ENCODE measurements at regions not wholly inside any gene's neighbourhood (a gene's known extent, or its start where the extent isn't known, plus 50 kb on each side); places are given as distances from the start of the nearest gene placed in this dataset.
"Not testable (repeated sequence)": the region's sequence is repeated elsewhere in the genome, so short reads cannot be mapped to it uniquely, and the experiment has no call there.

DNA sequence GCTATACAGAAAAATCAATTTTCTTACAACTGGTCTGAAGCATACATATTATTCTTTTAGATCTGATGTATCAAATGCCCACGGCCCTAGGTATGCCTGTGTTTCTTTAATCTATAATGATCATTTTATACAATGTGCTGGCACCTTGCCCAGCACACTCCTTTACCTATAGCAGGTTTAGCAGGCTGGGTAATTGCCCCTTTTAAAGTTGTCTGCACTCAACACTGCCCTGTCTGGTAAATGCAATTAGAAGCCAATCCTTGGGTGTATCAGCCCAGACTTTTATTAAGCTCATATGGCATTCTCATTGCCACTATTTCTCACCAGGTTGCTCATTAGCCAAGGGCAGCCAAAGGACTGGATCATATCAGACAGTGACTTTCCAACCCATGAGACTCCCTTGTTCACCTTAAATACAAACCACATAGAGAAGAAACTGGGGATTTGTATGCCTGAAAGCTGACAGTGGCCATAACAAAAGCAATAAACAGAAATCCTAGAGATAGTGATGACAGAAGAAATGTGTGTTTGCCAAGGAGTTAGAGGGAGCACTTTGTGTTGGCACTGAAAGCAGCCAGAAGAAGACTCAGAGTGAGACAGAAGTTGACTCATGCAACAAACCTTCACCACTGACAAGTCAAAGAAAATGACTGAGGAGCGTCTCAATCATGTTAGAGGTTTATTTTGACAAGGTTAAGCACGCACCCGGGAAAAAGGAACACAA lies 334.2 kb downstream of the SPATA31A7 start:
- in situ Hi-C loops (cut with MboI), result not testable (repeated sequence)

DNA sequence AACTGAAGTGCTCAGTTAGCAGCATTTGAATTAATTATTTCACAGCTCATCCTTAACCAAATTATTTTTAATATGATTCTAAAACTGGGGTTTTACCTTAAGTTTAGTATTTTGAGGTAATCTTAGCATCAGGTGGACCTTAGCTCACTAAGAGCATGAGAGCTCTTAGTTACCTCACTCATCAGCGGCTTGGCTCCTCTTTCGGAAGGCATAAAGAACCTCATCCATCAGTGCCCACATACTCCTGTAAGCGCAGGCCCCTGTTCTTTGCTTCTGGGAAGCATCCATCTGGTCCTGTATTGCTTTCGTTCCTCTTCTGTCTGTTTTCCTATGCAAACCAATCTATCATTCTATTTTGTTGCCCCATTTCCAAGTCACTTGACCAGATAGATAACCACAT lies 335.8 kb downstream of the SPATA31A7 start:
- intact Hi-C loops (cut with micrococcal nuclease; ENCODE audit: unreplicated experiment); BruUV-seq (replicated peaks); H3K79me2 ChIP-seq (ENCODE audit: control insufficient read depth, insufficient read depth, low read length); SMC1A ChIA-PET (ENCODE audit: uncharacterized antibody, unreplicated experiment); H3K9me3 ChIP-seq (replicated peaks; ENCODE audit: control insufficient read depth, insufficient read depth, low read length); DNase-seq (ENCODE audit: low read depth, low spot score); H3K27me3 ChIP-seq (replicated peaks in 1 of 2; ENCODE audit: control insufficient read depth in 2 of 2, insufficient read depth in 2 of 2, low read length in 1 of 2); H3K4me1 ChIP-seq (ENCODE audit: control insufficient read depth, insufficient read depth, low read length); in situ Hi-C loops (cut with MboI); RAD21 ChIA-PET (ENCODE audit: unreplicated experiment); H2AFZ ChIP-seq (ENCODE audit: control insufficient read depth, low read depth, low read length); H3K36me3 ChIP-seq (ENCODE audit: control insufficient read depth in 2 of 2, insufficient read depth in 2 of 2, low read length in 1 of 2); ATAC-seq; CTCF ChIA-PET; H3K9ac ChIP-seq (ENCODE audit: control insufficient read depth, insufficient read depth, low read length); H3K4me2 ChIP-seq (ENCODE audit: control insufficient read depth, insufficient read depth); H3K4me3 ChIP-seq; FAIRE-seq; POLR2A ChIA-PET; H4K20me1 ChIP-seq (ENCODE audit: control insufficient read depth, insufficient read depth); H3K27ac ChIP-seq (ENCODE audit: control insufficient read depth, insufficient read depth): not testable (repeated sequence)
- WGBS (ENCODE audit: insufficient coverage, insufficient replicate concordance, low lambda C conversion rate, missing lambda C conversion rate), result 53% methylated on average over 4 of the region's 4 CpGs

More for the DNA sequence above, 334.2 kb downstream of the SPATA31A7 start:
- SMC1A ChIA-PET (ENCODE audit: uncharacterized antibody, unreplicated experiment); ATAC-seq; FAIRE-seq; H3K27me3 ChIP-seq (replicated peaks in 1 of 2; ENCODE audit: control insufficient read depth in 2 of 2, insufficient read depth in 2 of 2, low read length in 1 of 2); H2AFZ ChIP-seq (ENCODE audit: control insufficient read depth, low read depth, low read length); DNase-seq (ENCODE audit: low read depth, low spot score); H4K20me1 ChIP-seq (ENCODE audit: control insufficient read depth, insufficient read depth); H3K9ac ChIP-seq (ENCODE audit: control insufficient read depth, insufficient read depth, low read length); BruUV-seq (replicated peaks); H3K9me3 ChIP-seq (replicated peaks; ENCODE audit: control insufficient read depth, insufficient read depth, low read length); intact Hi-C loops (cut with micrococcal nuclease; ENCODE audit: unreplicated experiment); H3K4me3 ChIP-seq; CTCF ChIA-PET; POLR2A ChIA-PET; H3K79me2 ChIP-seq (ENCODE audit: control insufficient read depth, insufficient read depth, low read length); H3K36me3 ChIP-seq (ENCODE audit: control insufficient read depth in 2 of 2, insufficient read depth in 2 of 2, low read length in 1 of 2); RAD21 ChIA-PET (ENCODE audit: unreplicated experiment); H3K4me1 ChIP-seq (ENCODE audit: control insufficient read depth, insufficient read depth, low read length); H3K4me2 ChIP-seq (ENCODE audit: control insufficient read depth, insufficient read depth); H3K27ac ChIP-seq (ENCODE audit: control insufficient read depth, insufficient read depth): not testable (repeated sequence)
- WGBS (ENCODE audit: insufficient coverage, insufficient replicate concordance, low lambda C conversion rate, missing lambda C conversion rate), result 25% methylated on average over 4 of the region's 4 CpGs

DNA sequence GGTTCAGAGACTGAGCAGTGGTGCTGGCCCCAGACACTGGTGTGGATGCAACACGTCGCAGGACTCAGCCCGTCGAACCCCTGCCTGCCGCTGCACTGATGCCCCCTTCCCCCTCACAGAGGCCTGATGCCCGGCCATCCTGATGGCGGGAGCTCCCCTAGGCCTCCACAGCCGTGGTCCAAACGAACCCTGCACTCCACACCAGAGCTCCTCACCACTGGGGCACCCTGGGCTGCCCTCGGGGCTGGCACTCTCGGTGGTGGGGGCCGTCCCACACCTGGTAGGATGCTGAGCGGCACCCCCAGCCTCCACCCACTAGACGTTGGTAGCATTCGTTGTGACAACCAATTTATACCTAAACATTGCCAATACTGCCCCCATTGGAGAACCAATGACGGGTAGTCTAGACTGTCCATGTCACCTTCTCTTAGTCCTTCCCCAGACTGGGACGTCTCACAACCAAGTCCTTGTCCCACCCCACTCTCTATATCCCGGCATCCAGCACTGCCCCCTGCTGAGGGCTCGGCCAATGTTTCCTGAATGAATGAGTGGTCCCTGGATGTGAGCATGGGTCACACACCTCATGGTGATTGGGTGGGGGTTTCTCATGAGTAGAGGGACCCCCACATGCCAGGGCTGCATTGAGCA lies 360.4 kb downstream of the SPATA31A7 start:
- DNase-seq (ENCODE audit: low read depth, low spot score); H4K20me1 ChIP-seq (ENCODE audit: control insufficient read depth, insufficient read depth); POLR2A ChIA-PET; H3K27me3 ChIP-seq (replicated peaks in 1 of 2; ENCODE audit: control insufficient read depth in 2 of 2, insufficient read depth in 2 of 2, low read length in 1 of 2); in situ Hi-C loops (cut with MboI); H3K9me3 ChIP-seq (replicated peaks; ENCODE audit: control insufficient read depth, insufficient read depth, low read length); H3K4me1 ChIP-seq (ENCODE audit: control insufficient read depth, insufficient read depth, low read length); H3K27ac ChIP-seq (ENCODE audit: control insufficient read depth, insufficient read depth); H3K36me3 ChIP-seq (ENCODE audit: control insufficient read depth in 2 of 2, insufficient read depth in 2 of 2, low read length in 1 of 2); intact Hi-C loops (cut with micrococcal nuclease; ENCODE audit: unreplicated experiment); H3K79me2 ChIP-seq (ENCODE audit: control insufficient read depth, insufficient read depth, low read length); RAD21 ChIA-PET (ENCODE audit: unreplicated experiment); BruUV-seq (replicated peaks); H3K4me3 ChIP-seq; H3K4me2 ChIP-seq (ENCODE audit: control insufficient read depth, insufficient read depth); CTCF ChIA-PET; H3K9ac ChIP-seq (ENCODE audit: control insufficient read depth, insufficient read depth, low read length); SMC1A ChIA-PET (ENCODE audit: uncharacterized antibody, unreplicated experiment); FAIRE-seq; H2AFZ ChIP-seq (ENCODE audit: control insufficient read depth, low read depth, low read length): not testable (repeated sequence)
- 0 out of 3 replicates have a peak, but pooled peaks have one; percentile 36 for ATAC-seq
- 38% methylated on average over 19 of the region's 19 CpGs for WGBS (ENCODE audit: insufficient coverage, insufficient replicate concordance, low lambda C conversion rate, missing lambda C conversion rate)

DNA sequence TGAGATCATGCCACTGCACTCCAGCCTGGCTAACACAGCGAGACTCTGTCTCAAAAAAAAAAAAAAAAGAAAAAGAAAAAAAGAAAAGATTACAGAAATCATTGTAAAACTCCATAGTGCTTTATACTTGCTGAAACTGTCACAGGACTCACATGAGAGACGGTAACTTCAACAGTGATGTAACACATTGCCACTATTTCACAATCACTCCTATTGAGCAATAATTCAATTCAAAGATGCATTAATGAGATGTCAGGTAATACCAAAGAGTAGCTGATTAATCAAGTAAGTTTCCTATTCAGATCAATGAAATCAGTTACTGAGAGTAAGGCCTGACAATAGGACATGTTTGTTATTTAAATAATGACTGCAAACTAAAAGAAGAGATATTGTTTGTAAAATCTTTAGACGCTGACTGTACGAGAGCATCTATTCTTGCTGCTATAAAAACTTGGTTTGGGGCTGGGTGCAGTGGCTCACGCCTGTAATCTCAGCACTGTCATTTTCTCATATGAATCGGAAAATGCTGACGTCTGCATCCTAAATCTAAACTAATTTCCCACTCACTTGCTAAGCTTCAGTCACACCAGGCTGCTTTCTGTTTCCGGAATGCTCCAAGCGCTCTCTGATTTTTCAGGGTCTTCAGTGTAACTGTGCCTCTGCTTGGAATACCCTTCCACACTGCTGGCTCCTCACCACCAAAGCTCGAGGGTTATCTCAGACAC lies 381.7 kb downstream of the SPATA31A7 start:
- intact Hi-C loops (cut with micrococcal nuclease; ENCODE audit: unreplicated experiment); in situ Hi-C loops (cut with MboI); H3K9ac ChIP-seq (ENCODE audit: control insufficient read depth, insufficient read depth, low read length); DNase-seq (ENCODE audit: low read depth, low spot score); H3K79me2 ChIP-seq (ENCODE audit: control insufficient read depth, insufficient read depth, low read length); H3K27me3 ChIP-seq (replicated peaks in 1 of 2; ENCODE audit: control insufficient read depth in 2 of 2, insufficient read depth in 2 of 2, low read length in 1 of 2); H2AFZ ChIP-seq (ENCODE audit: control insufficient read depth, low read depth, low read length); POLR2A ChIA-PET; CTCF ChIA-PET; H4K20me1 ChIP-seq (ENCODE audit: control insufficient read depth, insufficient read depth); H3K4me3 ChIP-seq; H3K9me3 ChIP-seq (replicated peaks; ENCODE audit: control insufficient read depth, insufficient read depth, low read length); H3K4me1 ChIP-seq (ENCODE audit: control insufficient read depth, insufficient read depth, low read length); H3K4me2 ChIP-seq (ENCODE audit: control insufficient read depth, insufficient read depth); RAD21 ChIA-PET (ENCODE audit: unreplicated experiment); ATAC-seq; BruUV-seq (replicated peaks); H3K36me3 ChIP-seq (ENCODE audit: control insufficient read depth in 2 of 2, insufficient read depth in 2 of 2, low read length in 1 of 2); FAIRE-seq; H3K27ac ChIP-seq (ENCODE audit: control insufficient read depth, insufficient read depth); SMC1A ChIA-PET (ENCODE audit: uncharacterized antibody, unreplicated experiment): not testable (repeated sequence)
- WGBS (ENCODE audit: insufficient coverage, insufficient replicate concordance, low lambda C conversion rate, missing lambda C conversion rate), result 56% methylated on average over 9 of the region's 10 CpGs
